HCT116 (cell line): ENCODE measurements at regions not wholly inside any gene's neighbourhood (a gene's known extent, or its start where the extent isn't known, plus 50 kb on each side); places are given as distances from the start of the nearest gene placed in this dataset.

ENCODE experiments used
- ATAC-seq: fragments of 200-7000 bp; cut with Tn5 transposase; 2 replicates; pipeline ENCODE4 v1.9.1; 2020; ENCODE audit warnings: mild to moderate bottlenecking, moderate library complexity
- BruUV-seq: library from RNA; stranded (reverse); fragments of 400-500 nt; replicated peaks from 2 replicates; lab custom pipeline; 2021; lab: Mats Ljungman, UMichigan
- CTCF ChIA-PET: fragments of 300-600 bp; sonication (Branson Sonifier 250); formaldehyde crosslinking; loops from one replicate; lab custom pipeline; 2021; ENCODE audit warnings: antibody characterized with exemption; lab: Charles Lee
- POLR2A ChIA-PET: fragments of 300-600, 350-600 bp; sonication (Branson Sonifier 250); formaldehyde crosslinking; loops from one replicate; lab custom pipeline; 2021; ENCODE audit warnings: antibody characterized with exemption; lab: Charles Lee
- RAD21 ChIA-PET, 2 experiments: fragments of 300-600 bp; sonication (Branson Sonifier 250); formaldehyde crosslinking; loops; one replicate each; lab custom pipeline; 2023; ENCODE audit warnings: low total read pairs in 2 of 2; ENCODE audit not compliant: uncharacterized antibody in 2 of 2, unreplicated experiment in 2 of 2, low non-redundant PET in 1 of 2; lab: Charles Lee
- DNase-seq: peaks from one replicate; pipeline ENCODE4 v3.0.0-alpha.2; 2010; ENCODE audit warnings: low read depth, low spot score
- H2AFZ ChIP-seq: fragments of 200-600 bp; shearing (Covaris generic), sonication (generic); 2 replicates; pipeline ENCODE4 v1.6.1; 2017; ENCODE audit warnings: low read depth, mixed run types, mixed read lengths, antibody characterized with exemption, low read length; ENCODE audit not compliant: poor library complexity, severe bottlenecking
- H3K27ac ChIP-seq: 2 replicates; pipeline ENCODE4 v1.5.1; 2012; ENCODE audit warnings: low read depth, low read length
- H3K27me3 ChIP-seq: fragments of 200-600 bp; sonication (generic); 2 replicates; pipeline ENCODE4 v1.6.1; 2016; ENCODE audit warnings: mixed run types, low read length, mixed read lengths; ENCODE audit not compliant: insufficient read depth
- H3K36me3 ChIP-seq, 2 experiments: fragments of 200-500 bp in 1 of 2; fragments of 200-600 bp in 1 of 2; sonication (Bioruptor generic) in 1 of 2; sonication (generic) in 1 of 2; 2 replicates each; pipeline versions ENCODE4 v1.5.1 to v1.6.1; 2014 to 2016; ENCODE audit warnings: low read length in 2 of 2, inconsistent platforms in 1 of 2, mixed read lengths in 1 of 2, mixed run types in 1 of 2; ENCODE audit not compliant: insufficient read depth in 2 of 2, control insufficient read depth in 1 of 2
- H3K4me1 ChIP-seq, 2 experiments: fragments of 200-600 bp in 1 of 2; sonication (generic) in 1 of 2; 2 replicates each; pipeline versions ENCODE4 v1.5.1 to v1.6.1; 2012 to 2017; ENCODE audit warnings: low read length in 2 of 2, inconsistent platforms in 1 of 2, mild to moderate bottlenecking in 1 of 2, mixed read lengths in 1 of 2, mixed run types in 1 of 2, moderate library complexity in 1 of 2; ENCODE audit not compliant: insufficient read depth in 2 of 2, control insufficient read depth in 1 of 2
- H3K4me2 ChIP-seq: fragments of 200-600 bp; sonication (generic); 2 replicates; pipeline ENCODE4 v1.6.1; 2017; ENCODE audit warnings: mixed run types, low read length, mixed read lengths
- H3K4me3 ChIP-seq, 2 experiments: fragments of 200-600 bp in 1 of 2; sonication (generic) in 1 of 2; replicated peaks in 1 of 2; 2 replicates each; pipeline ENCODE4 v1.5.1; 2011 to 2016; ENCODE audit warnings: low read length in 2 of 2, control low read depth in 1 of 2, low read depth in 1 of 2, mild to moderate bottlenecking in 1 of 2, mixed read lengths in 1 of 2, mixed run types in 1 of 2
- H3K79me2 ChIP-seq: fragments of 200-600 bp; sonication (generic); 2 replicates; pipeline ENCODE4 v1.6.1; 2017; ENCODE audit warnings: mild to moderate bottlenecking, mixed run types, low read length, moderate library complexity, mixed read lengths; ENCODE audit not compliant: insufficient read depth
- H3K9ac ChIP-seq: fragments of 200-600 bp; sonication (generic); 2 replicates; pipeline ENCODE4 v1.6.1; 2016; ENCODE audit warnings: low read length, mixed read lengths
- H3K9me2 ChIP-seq: fragments of 200-600 bp; sonication (generic), shearing (Covaris generic); 2 replicates; pipeline ENCODE4 v1.6.1; 2017; ENCODE audit warnings: mixed run types, mild to moderate bottlenecking, moderate library complexity; ENCODE audit not compliant: insufficient read depth
- H3K9me3 ChIP-seq, 2 experiments: fragments of 200-500 bp in 1 of 2; fragments of 200-600 bp in 1 of 2; sonication (Bioruptor generic) in 1 of 2; sonication (generic) in 1 of 2; 2 replicates each; pipeline ENCODE4 v1.6.1; 2014 to 2017; ENCODE audit warnings: low read length in 2 of 2, mixed read lengths in 2 of 2, inconsistent platforms in 1 of 2, low read depth in 1 of 2, mild to moderate bottlenecking in 1 of 2, mixed run types in 1 of 2, moderate library complexity in 1 of 2; ENCODE audit not compliant: control insufficient read depth in 1 of 2, insufficient read depth in 1 of 2
- H4K20me1 ChIP-seq: fragments of 200-600 bp; sonication (generic), shearing (Covaris generic); 2 replicates; pipeline ENCODE4 v1.6.1; 2017; ENCODE audit warnings: mixed run types, mild to moderate bottlenecking, moderate library complexity; ENCODE audit not compliant: insufficient read depth
- CEBPB ChIP-seq: IDR thresholded peaks from 2 replicates; pipeline ENCODE4 v1.6.1; 2012; ENCODE audit warnings: low read depth
- EGR1 ChIP-seq: IDR thresholded peaks from 2 replicates; pipeline ENCODE4 v1.6.1; 2012; ENCODE audit warnings: low read depth
- EZH2phosphoT487 ChIP-seq: fragments of 200-600 bp; IDR thresholded peaks from 2 replicates; pipeline ENCODE4 v1.6.1; 2018; ENCODE audit warnings: antibody characterized with exemption, borderline replicate concordance
- JUND ChIP-seq: IDR thresholded peaks from 2 replicates; pipeline ENCODE4 v1.6.1; 2012
- POLR2A ChIP-seq: IDR thresholded peaks from 2 replicates; pipeline ENCODE4 v1.7.0; 2011; ENCODE audit warnings: borderline replicate concordance; ENCODE audit not compliant: insufficient read depth, insufficient read length; ENCODE audit errors: extremely low read depth
- RAD21 ChIP-seq: IDR thresholded peaks from 2 replicates; pipeline ENCODE4 v1.6.1; 2012; ENCODE audit warnings: low read depth, mild to moderate bottlenecking
- SIN3A ChIP-seq: IDR thresholded peaks from 2 replicates; pipeline ENCODE4 v1.6.1; 2012; ENCODE audit warnings: low read depth
- SP1 ChIP-seq: IDR thresholded peaks from 2 replicates; pipeline ENCODE4 v1.6.1; 2012; ENCODE audit warnings: low read depth
- SRF ChIP-seq: IDR thresholded peaks from 2 replicates; pipeline ENCODE4 v1.6.1; 2012; ENCODE audit warnings: low read depth
- intact Hi-C: fragments of 100-400 bp; cut with micrococcal nuclease; formaldehyde crosslinking; loops from 2 replicates; pipeline ENCODE4 v1.10.0; 2022
- TF ChIP-seq, protein P1 (sequence below): IDR thresholded peaks from 2 replicates; pipeline ENCODE4 v1.6.1; 2012
- TF ChIP-seq, protein P2 (sequence below): IDR thresholded peaks from 2 replicates; pipeline ENCODE4 v1.6.1; 2011; ENCODE audit warnings: mild to moderate bottlenecking, low read length, moderate library complexity; ENCODE audit not compliant: insufficient replicate concordance; ENCODE audit errors: extremely low read depth
- TF ChIP-seq, protein P3 (sequence below): IDR thresholded peaks from 2 replicates; pipeline ENCODE4 v1.6.1; 2012
- TF ChIP-seq, protein P4 (sequence below), 3 experiments: fragments of 200-600 bp in 1 of 3; sonication (generic) in 1 of 3; IDR thresholded peaks in 2 of 3; conservative IDR thresholded peaks in 1 of 3; 2 replicates each; pipeline ENCODE4 v1.5.1; 2012 to 2017; ENCODE audit warnings: low read depth in 2 of 3, low read length in 2 of 3, antibody characterized with exemption in 1 of 3, borderline replicate concordance in 1 of 3, control low read depth in 1 of 3, mild to moderate bottlenecking in 1 of 3, mixed read lengths in 1 of 3, mixed run types in 1 of 3, moderate library complexity in 1 of 3; ENCODE audit not compliant: insufficient read depth in 1 of 3

DNA sequence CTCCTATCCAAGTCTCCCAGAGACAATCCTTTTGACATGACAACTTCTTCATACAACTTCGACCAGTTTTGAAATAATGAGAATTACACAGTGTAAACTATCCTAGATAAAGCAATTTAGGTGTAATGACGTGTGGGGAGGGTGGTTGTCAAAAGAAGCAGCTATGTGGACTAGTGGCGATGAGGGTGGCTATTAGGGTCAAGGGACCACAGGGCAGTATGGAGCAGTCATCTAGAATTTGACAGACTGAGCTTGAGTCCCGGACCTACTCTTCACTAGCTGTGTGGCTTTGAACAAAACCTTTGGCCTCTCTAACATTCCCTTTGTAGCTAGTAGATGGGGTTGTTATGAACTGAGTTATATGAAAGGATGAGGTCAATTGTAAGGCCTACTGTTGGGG is 247.1 kb downstream of the HAPSTR1 start:
- TF ChIP-seq RAD21 (no peak), CEBPB (no peak), JUND (no peak), SRF (no peak), SP1 (no peak), SIN3A (no peak), EZH2phosphoT487 (no peak), EGR1 (no peak), POLR2A (no peak)
- TF ChIP-seq, protein P1, sequence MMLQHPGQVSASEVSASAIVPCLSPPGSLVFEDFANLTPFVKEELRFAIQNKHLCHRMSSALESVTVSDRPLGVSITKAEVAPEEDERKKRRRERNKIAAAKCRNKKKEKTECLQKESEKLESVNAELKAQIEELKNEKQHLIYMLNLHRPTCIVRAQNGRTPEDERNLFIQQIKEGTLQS, result no peak
- TF ChIP-seq, protein P2, sequence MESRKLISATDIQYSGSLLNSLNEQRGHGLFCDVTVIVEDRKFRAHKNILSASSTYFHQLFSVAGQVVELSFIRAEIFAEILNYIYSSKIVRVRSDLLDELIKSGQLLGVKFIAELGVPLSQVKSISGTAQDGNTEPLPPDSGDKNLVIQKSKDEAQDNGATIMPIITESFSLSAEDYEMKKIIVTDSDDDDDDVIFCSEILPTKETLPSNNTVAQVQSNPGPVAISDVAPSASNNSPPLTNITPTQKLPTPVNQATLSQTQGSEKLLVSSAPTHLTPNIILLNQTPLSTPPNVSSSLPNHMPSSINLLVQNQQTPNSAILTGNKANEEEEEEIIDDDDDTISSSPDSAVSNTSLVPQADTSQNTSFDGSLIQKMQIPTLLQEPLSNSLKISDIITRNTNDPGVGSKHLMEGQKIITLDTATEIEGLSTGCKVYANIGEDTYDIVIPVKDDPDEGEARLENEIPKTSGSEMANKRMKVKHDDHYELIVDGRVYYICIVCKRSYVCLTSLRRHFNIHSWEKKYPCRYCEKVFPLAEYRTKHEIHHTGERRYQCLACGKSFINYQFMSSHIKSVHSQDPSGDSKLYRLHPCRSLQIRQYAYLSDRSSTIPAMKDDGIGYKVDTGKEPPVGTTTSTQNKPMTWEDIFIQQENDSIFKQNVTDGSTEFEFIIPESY, result no peak
- TF ChIP-seq, protein P3, sequence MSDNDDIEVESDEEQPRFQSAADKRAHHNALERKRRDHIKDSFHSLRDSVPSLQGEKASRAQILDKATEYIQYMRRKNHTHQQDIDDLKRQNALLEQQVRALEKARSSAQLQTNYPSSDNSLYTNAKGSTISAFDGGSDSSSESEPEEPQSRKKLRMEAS, result no peak
- TF ChIP-seq, protein P4, sequence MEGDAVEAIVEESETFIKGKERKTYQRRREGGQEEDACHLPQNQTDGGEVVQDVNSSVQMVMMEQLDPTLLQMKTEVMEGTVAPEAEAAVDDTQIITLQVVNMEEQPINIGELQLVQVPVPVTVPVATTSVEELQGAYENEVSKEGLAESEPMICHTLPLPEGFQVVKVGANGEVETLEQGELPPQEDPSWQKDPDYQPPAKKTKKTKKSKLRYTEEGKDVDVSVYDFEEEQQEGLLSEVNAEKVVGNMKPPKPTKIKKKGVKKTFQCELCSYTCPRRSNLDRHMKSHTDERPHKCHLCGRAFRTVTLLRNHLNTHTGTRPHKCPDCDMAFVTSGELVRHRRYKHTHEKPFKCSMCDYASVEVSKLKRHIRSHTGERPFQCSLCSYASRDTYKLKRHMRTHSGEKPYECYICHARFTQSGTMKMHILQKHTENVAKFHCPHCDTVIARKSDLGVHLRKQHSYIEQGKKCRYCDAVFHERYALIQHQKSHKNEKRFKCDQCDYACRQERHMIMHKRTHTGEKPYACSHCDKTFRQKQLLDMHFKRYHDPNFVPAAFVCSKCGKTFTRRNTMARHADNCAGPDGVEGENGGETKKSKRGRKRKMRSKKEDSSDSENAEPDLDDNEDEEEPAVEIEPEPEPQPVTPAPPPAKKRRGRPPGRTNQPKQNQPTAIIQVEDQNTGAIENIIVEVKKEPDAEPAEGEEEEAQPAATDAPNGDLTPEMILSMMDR (IDR thresholded peaks at IDR 0.05 in 2 of 3, conservative IDR thresholded peaks at IDR 0.05 in 1 of 3; ENCODE audit: borderline replicate concordance in 1 of 3, insufficient read depth in 1 of 3, low read depth in 2 of 3, low read length in 2 of 3), result no peak
- RAD21 ChIA-PET, result no interaction called here
- POLR2A ChIA-PET, result no interaction called here

More for the DNA sequence above, 247.1 kb downstream of the HAPSTR1 start:
- Histone ChIP-seq H2AFZ (no peak overlapping the region), H3K9me3 (no peaks in the 10 kb centered on the region), H3K4me3 (no peak overlapping the region), H3K79me2 (no peaks in the 10 kb centered on the region), H4K20me1 (no peaks in the 10 kb centered on the region; the same call in 1 of the 2 replicates), H3K36me3 (no peaks in the 10 kb centered on the region), H3K9me2 (no peaks in the 10 kb centered on the region), H3K4me1 (no peaks in the 10 kb centered on the region), H3K27ac (no peak overlapping the region), H3K27me3 (peaks cover 12% of the 10 kb centered on the region), H3K9ac (no peak overlapping the region), H3K4me2 (no peak overlapping the region)
- CTCF ChIA-PET, result no interaction called here
- ATAC-seq (no peak), DNase-seq (no peak)
- intact Hi-C loops, result no loop called here
- no TSS peak for BruUV-seq
